HEK293T (cell line): ENCODE measurements at regions not wholly inside any gene's neighbourhood (a gene's known extent, or its start where the extent isn't known, plus 50 kb on each side); places are given as distances from the start of the nearest gene placed in this dataset.

Experiments
- BHLHE40 ChIP-seq: fragments of 450-650 bp; IDR thresholded peaks from 2 replicates; pipeline ENCODE4 v1.6.1; 2016; ENCODE audit warnings: mild to moderate bottlenecking, moderate library complexity, borderline replicate concordance
- CTBP1 ChIP-seq: fragments of 450-650 bp; IDR thresholded peaks from 2 replicates; pipeline ENCODE4 v1.6.1; 2016; ENCODE audit warnings: borderline replicate concordance
- ELF4 ChIP-seq: fragments of 450-650 bp; IDR thresholded peaks from 2 replicates; pipeline ENCODE4 v1.6.1; 2017; ENCODE audit warnings: antibody characterized with exemption
- FOXM1 ChIP-seq: fragments of 450-650 bp; IDR thresholded peaks from 2 replicates; pipeline ENCODE4 v1.6.1; 2017; ENCODE audit warnings: mild to moderate bottlenecking, borderline replicate concordance
- HDGF ChIP-seq: fragments of 450-650 bp; IDR thresholded peaks from 2 replicates; pipeline ENCODE4 v1.6.1; 2017; ENCODE audit warnings: antibody characterized with exemption, borderline replicate concordance
- L3MBTL2 ChIP-seq: fragments of 450-650 bp; conservative IDR thresholded peaks from 2 replicates; pipeline ENCODE4 v1.6.1; 2016; ENCODE audit warnings: mild to moderate bottlenecking
- SP1 ChIP-seq: fragments of 450-650 bp; IDR thresholded peaks from 2 replicates; pipeline ENCODE4 v1.6.1; 2017
- SUZ12 ChIP-seq: fragments of 450-650 bp; IDR thresholded peaks from 2 replicates; pipeline ENCODE4 v1.6.1; 2016; ENCODE audit warnings: mild to moderate bottlenecking

DNA sequence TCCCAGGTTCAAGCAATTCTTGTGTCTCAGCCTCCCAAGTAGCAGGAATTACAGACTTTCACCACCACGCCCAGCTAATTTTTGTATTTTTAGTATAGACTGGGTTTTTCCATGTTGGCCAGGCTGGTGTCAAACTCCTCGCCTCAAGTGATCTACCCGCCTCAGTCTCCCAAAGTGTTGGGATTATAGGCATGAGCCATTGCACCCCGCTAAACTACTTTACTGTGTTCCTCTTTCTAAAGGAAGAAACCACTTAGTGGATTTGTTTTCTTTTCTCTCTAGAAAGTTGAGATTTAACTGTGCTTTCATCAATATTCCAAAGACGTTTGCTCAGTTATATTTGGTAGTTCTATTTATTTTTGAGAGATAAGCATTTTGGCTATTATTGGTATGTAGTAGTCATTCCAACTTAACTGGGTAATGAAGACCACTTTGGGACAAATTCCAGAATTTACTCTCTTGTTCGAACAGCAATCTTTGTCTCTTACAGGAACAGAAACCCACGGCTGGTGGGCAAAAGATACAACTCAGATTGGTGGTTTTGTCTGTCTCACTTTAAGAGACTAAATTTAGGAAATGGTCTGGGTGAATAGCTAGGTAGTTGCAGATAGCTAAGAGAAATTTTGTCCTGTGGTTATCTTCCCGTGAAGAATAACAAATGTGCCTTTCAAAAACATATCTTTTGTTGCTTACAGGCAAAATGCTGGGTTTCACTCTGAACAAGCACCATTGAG lies 103.5 kb upstream of the CD55 start:
- TF ChIP-seq SUZ12: no peak
- TF ChIP-seq SP1: no peak
- TF ChIP-seq CTBP1: no peak
- TF ChIP-seq HDGF: no peak
- no peak for TF ChIP-seq ELF4
- TF ChIP-seq BHLHE40: no peak
- TF ChIP-seq FOXM1: no peak
- no peak for TF ChIP-seq L3MBTL2
